ENCODE measurements at regions not wholly inside any gene's neighbourhood (a gene's known extent, or its start where the extent isn't known, plus 50 kb on each side); places are given as distances from the start of the nearest gene placed in this dataset.

- Histone ChIP-seq H3K4me1 (no peaks in the 10 kb centered on the region), H3K27me3 (no peaks in the 10 kb centered on the region), H3K27ac (no peak overlapping the region), H3K36me3 (no peaks in the 10 kb centered on the region), H3K9me3 (no peaks in the 10 kb centered on the region), H3K4me3 (no peak overlapping the region)
- DNase-seq, result no peak
- TF ChIP-seq EP300 (IDR thresholded peaks at IDR 0.05; ENCODE audit: low read depth) (no peak), CTCF (IDR thresholded peaks at IDR 0.05) (no peak), POLR2A (IDR thresholded peaks at IDR 0.05) (no peak), POLR2AphosphoS5 (IDR thresholded peaks at IDR 0.05) (no peak)
- WGBS, 2 donors (ENCODE audit: low coverage in 1 of 2), result 32 to 40% methylated on average over 3 of the region's 3 CpGs
- intact Hi-C loops (cut with DNase I; ENCODE audit: low total_unique reads), result no loop called here
- in situ Hi-C loops (cut with MboI; ENCODE audit: low pct_ligation_motif_present in 1 of 4, low pct_unique_long_range_greater_than_20kb in 1 of 4, low sequenced_read_pairs in 3 of 4), result no loop called here
These were observed 143.1 kb downstream of the TRAM1L1 start for GRCh38 chr4:116942315-116942714.

GRCh38 chr4:116930329-116930728 lies 155.0 kb downstream of the TRAM1L1 start:
- H3K4me3 ChIP-seq, result no peak overlapping the region
- no peak overlapping the region for H3K27ac ChIP-seq
- no peaks in the 10 kb centered on the region for H3K4me1 ChIP-seq
- in situ Hi-C loops (cut with MboI; ENCODE audit: low pct_ligation_motif_present in 1 of 4, low pct_unique_long_range_greater_than_20kb in 1 of 4, low sequenced_read_pairs in 3 of 4) (no loop called here), intact Hi-C loops (cut with DNase I; ENCODE audit: low total_unique reads) (no loop called here)
- H3K9me3 ChIP-seq, result no peaks in the 10 kb centered on the region
- H3K27me3 ChIP-seq, result peaks cover 11% of the 10 kb centered on the region
- TF ChIP-seq POLR2A (IDR thresholded peaks at IDR 0.05) (no peak), EP300 (IDR thresholded peaks at IDR 0.05; ENCODE audit: low read depth) (no peak), POLR2AphosphoS5 (IDR thresholded peaks at IDR 0.05) (no peak)
- WGBS, 2 donors (ENCODE audit: low coverage in 1 of 2), result 72 to 93% methylated on average over 1 of the region's 1 CpG
- no peak for DNase-seq
- H3K36me3 ChIP-seq, result no peaks in the 10 kb centered on the region

- TF ChIP-seq CTCF (IDR thresholded peaks at IDR 0.05) (no peak), POLR2AphosphoS5 (IDR thresholded peaks at IDR 0.05) (no peak), EP300 (IDR thresholded peaks at IDR 0.05; ENCODE audit: low read depth) (no peak), POLR2A (IDR thresholded peaks at IDR 0.05) (no peak)
- H3K27me3 ChIP-seq, result peaks cover 31% of the 10 kb centered on the region
- H3K4me1 ChIP-seq, result no peaks in the 10 kb centered on the region
- in situ Hi-C loops (cut with MboI; ENCODE audit: low pct_ligation_motif_present in 1 of 4, low pct_unique_long_range_greater_than_20kb in 1 of 4, low sequenced_read_pairs in 3 of 4), result no loop called here
- no peaks in the 10 kb centered on the region for H3K9me3 ChIP-seq
- H3K27ac ChIP-seq, result no peak overlapping the region
- H3K36me3 ChIP-seq, result no peaks in the 10 kb centered on the region
- no peak for DNase-seq
- intact Hi-C loops (cut with DNase I; ENCODE audit: low total_unique reads), result no loop called here
- 40 to 75% methylated on average over 1 to 2 of the region's 2 CpGs for WGBS, 2 donors (ENCODE audit: low coverage in 1 of 2)
- no peak overlapping the region for H3K4me3 ChIP-seq
These were observed 158.6 kb downstream of the TRAM1L1 start for GRCh38 chr4:116926631-116927295.

- no peak for TF ChIP-seq POLR2A (IDR thresholded peaks at IDR 0.05)
- TF ChIP-seq CTCF (IDR thresholded peaks at IDR 0.05), result no peak
- no peak for TF ChIP-seq EP300 (IDR thresholded peaks at IDR 0.05; ENCODE audit: low read depth)
- TF ChIP-seq POLR2AphosphoS5 (IDR thresholded peaks at IDR 0.05), result no peak
- 7 to 29% methylated on average over 5 to 51 of the region's 51 CpGs for WGBS, 2 donors (ENCODE audit: low coverage in 1 of 2)
- intact Hi-C loops (cut with DNase I; ENCODE audit: low total_unique reads) (no loop called here), in situ Hi-C loops (cut with MboI; ENCODE audit: low pct_ligation_motif_present in 1 of 4, low pct_unique_long_range_greater_than_20kb in 1 of 4, low sequenced_read_pairs in 3 of 4) (no loop called here)
- Histone ChIP-seq H3K4me1 (no peaks in the 10 kb centered on the region), H3K36me3 (no peaks in the 10 kb centered on the region), H3K27ac (no peak overlapping the region), H3K27me3 (peaks cover 31% of the 10 kb centered on the region), H3K9me3 (no peaks in the 10 kb centered on the region), H3K4me3 (peak overlapping the region in 1 of 4 donors; percentile 22)
- DNase-seq, result no peak
These were observed 159.4 kb downstream of the TRAM1L1 start for GRCh38 chr4:116925900-116926457.

Data from transverse colon (tissue), 4 donors.